ENCODE measurements at regions not wholly inside any gene's neighbourhood (a gene's known extent, or its start where the extent isn't known, plus 50 kb on each side); places are given as distances from the start of the nearest gene placed in this dataset.

- DNase-seq (ENCODE audit: low read depth in 2 of 2) = no peak
These were observed 222.9 kb downstream of the PLPP3 start for GRCh38 chr1:56356376-56356990.

- DNase-seq (ENCODE audit: low read depth in 2 of 2) = no peak
These were observed 223.4 kb downstream of the PLPP3 start for GRCh38 chr1:56355918-56356317.

GRCh38 chr1:56355422-56355821, 223.9 kb downstream of the PLPP3 start:
- DNase-seq (ENCODE audit: low read depth in 2 of 2) = no peak

GRCh38 chr1:56345831-56346230, 233.5 kb downstream of the PLPP3 start:
- DNase-seq (ENCODE audit: low read depth in 2 of 2) = no peak

GRCh38 chr1:56340977-56341376, 238.4 kb downstream of the PLPP3 start:
- DNase-seq (ENCODE audit: low read depth in 2 of 2) = no peak

- DNase-seq (ENCODE audit: low read depth in 2 of 2) = no peak
These were observed 239.4 kb downstream of the PLPP3 start for GRCh38 chr1:56339786-56340465.

GRCh38 chr1:56339093-56339492, 240.3 kb downstream of the PLPP3 start:
- DNase-seq (ENCODE audit: low read depth in 2 of 2) = no peak

- DNase-seq (ENCODE audit: low read depth in 2 of 2) = no peak
These were observed 242.4 kb downstream of the PLPP3 start for GRCh38 chr1:56336982-56337381.

GRCh38 chr1:56335394-56335793, 244.0 kb downstream of the PLPP3 start:
- no peak for DNase-seq (ENCODE audit: low read depth in 2 of 2)

GRCh38 chr1:56334047-56334446, 245.3 kb downstream of the PLPP3 start:
- no peak for DNase-seq (ENCODE audit: low read depth in 2 of 2)

GRCh38 chr1:56333461-56333860, 245.9 kb downstream of the PLPP3 start:
- no peak for DNase-seq (ENCODE audit: low read depth in 2 of 2)

GRCh38 chr1:56331892-56332567, 247.3 kb downstream of the PLPP3 start:
- DNase-seq (ENCODE audit: low read depth in 2 of 2) = no peak

- DNase-seq (ENCODE audit: low read depth in 2 of 2) = no peak
These were observed 248.0 kb downstream of the PLPP3 start for GRCh38 chr1:56331207-56331891.

- no peak for DNase-seq (ENCODE audit: low read depth in 2 of 2)
These were observed 248.9 kb downstream of the PLPP3 start for GRCh38 chr1:56330391-56331026.

- no peak for DNase-seq (ENCODE audit: low read depth in 2 of 2)
These were observed 249.4 kb downstream of the PLPP3 start for GRCh38 chr1:56329970-56330369.

- DNase-seq (ENCODE audit: low read depth in 2 of 2) = no peak
These were observed 252.2 kb downstream of the PLPP3 start for GRCh38 chr1:56327195-56327594.

GRCh38 chr1:56326056-56326455, 253.3 kb downstream of the PLPP3 start:
- no peak for DNase-seq (ENCODE audit: low read depth in 2 of 2)

- no peak for DNase-seq (ENCODE audit: low read depth in 2 of 2)
These were observed 254.9 kb downstream of the PLPP3 start for GRCh38 chr1:56324504-56324903.

- DNase-seq (ENCODE audit: low read depth in 2 of 2) = no peak
These were observed 257.2 kb downstream of the PLPP3 start for GRCh38 chr1:56322211-56322610.

GRCh38 chr1:56321150-56321490, 258.2 kb downstream of the PLPP3 start:
- no peak for DNase-seq (ENCODE audit: low read depth in 2 of 2)

GRCh38 chr1:56320464-56321149, 258.8 kb downstream of the PLPP3 start:
- DNase-seq (ENCODE audit: low read depth in 2 of 2) = no peak

GRCh38 chr1:56317722-56318121, 261.6 kb downstream of the PLPP3 start:
- DNase-seq (ENCODE audit: low read depth in 2 of 2) = no peak
